Keratinocyte (primary cell): ENCODE measurements at regions not wholly inside any gene's neighbourhood (a gene's known extent, or its start where the extent isn't known, plus 50 kb on each side); places are given as distances from the start of the nearest gene placed in this dataset.

Experiments used
- DNase-seq: peaks from one replicate; pipeline ENCODE4 v3.0.0-alpha.2; 2011; ENCODE audit warnings: low read depth, missing footprints, low spot score
- FAIRE-seq: peaks from 2 replicates; lab custom pipeline; 2011; peaks lifted over from hg19 to GRCh38; lab: Jason Lieb, UNC
- H2AFZ ChIP-seq: 2 replicates; pipeline ENCODE4 v1.6.0; 2012; ENCODE audit warnings: low read length, control low read depth, inconsistent platforms; ENCODE audit not compliant: control insufficient read depth
- H3K27ac ChIP-seq: 2 replicates; pipeline ENCODE4 v1.5.1; 2011; ENCODE audit warnings: low read length; ENCODE audit not compliant: control insufficient read depth, insufficient read depth
- H3K27me3 ChIP-seq: 3 replicates; pipeline ENCODE4 v1.6.0; 2011; ENCODE audit warnings: low read length; ENCODE audit not compliant: control insufficient read depth, insufficient read depth; ENCODE audit errors: extremely low read depth
- H3K36me3 ChIP-seq, 2 experiments: 2 replicates in 1 of 2; 3 replicates in 1 of 2; pipeline ENCODE4 v1.5.1; 2011; ENCODE audit warnings: low read length in 2 of 2, mild to moderate bottlenecking in 1 of 2; ENCODE audit not compliant: control insufficient read depth in 2 of 2, insufficient read depth in 2 of 2; ENCODE audit errors: extremely low read depth in 1 of 2
- H3K4me1 ChIP-seq: 3 replicates; pipeline ENCODE4 v1.5.1; 2011; ENCODE audit warnings: low read length; ENCODE audit not compliant: control insufficient read depth, insufficient read depth; ENCODE audit errors: extremely low read depth
- H3K4me2 ChIP-seq: 3 replicates; pipeline ENCODE4 v1.6.0; 2011; ENCODE audit warnings: low read depth, low read length; ENCODE audit not compliant: control insufficient read depth, insufficient read depth; ENCODE audit errors: extremely low read depth
- H3K4me3 ChIP-seq, 3 experiments: fragments of 200-600 bp in 1 of 3; sonication (generic) in 1 of 3; 2 replicates in 2 of 3; 3 replicates in 1 of 3; pipeline ENCODE4 v1.5.1; 2011 to 2016; ENCODE audit warnings: low read length in 3 of 3, mild to moderate bottlenecking in 3 of 3, control low read depth in 2 of 3, inconsistent platforms in 1 of 3, low read depth in 1 of 3, mixed read lengths in 1 of 3, mixed run types in 1 of 3, moderate library complexity in 1 of 3; ENCODE audit not compliant: control insufficient read depth in 2 of 3, insufficient read depth in 2 of 3; ENCODE audit errors: extremely low read depth in 1 of 3
- H3K79me2 ChIP-seq: 2 replicates; pipeline ENCODE4 v1.6.0; 2012; ENCODE audit warnings: low read length; ENCODE audit not compliant: control insufficient read depth, insufficient read depth
- H3K9ac ChIP-seq: 3 replicates; pipeline ENCODE4 v1.6.0; 2011; ENCODE audit warnings: low read length; ENCODE audit not compliant: control insufficient read depth, insufficient read depth; ENCODE audit errors: extremely low read depth
- H3K9me1 ChIP-seq: 3 replicates; pipeline ENCODE4 v1.6.0; 2011; ENCODE audit warnings: low read length; ENCODE audit not compliant: control insufficient read depth, insufficient read depth; ENCODE audit errors: extremely low read depth
- H3K9me3 ChIP-seq: 2 replicates; pipeline ENCODE4 v1.5.1; 2012; ENCODE audit warnings: low read depth, low read length; ENCODE audit not compliant: control insufficient read depth
- H4K20me1 ChIP-seq: 3 replicates; pipeline ENCODE4 v1.6.0; 2011; ENCODE audit warnings: low read length; ENCODE audit not compliant: control insufficient read depth, insufficient read depth; ENCODE audit errors: extremely low read depth
- EZH2 ChIP-seq: IDR thresholded peaks from one replicate; pipeline ENCODE4 v1.6.1; 2012; ENCODE audit warnings: inconsistent platforms, mild to moderate bottlenecking, low read length, moderate library complexity
- dilution Hi-C: fragments of 300-500 bp; cut with MboI; formaldehyde crosslinking; loops from one replicate; pipeline ENCODE4 v1.7.0; 2020; ENCODE audit warnings: low sequenced_read_pairs; ENCODE audit not compliant: extremely low pct_ligation_motif_present
- TF ChIP-seq, protein P1 (sequence below), 3 experiments: IDR thresholded peaks in 1 of 3; conservative IDR thresholded peaks in 1 of 3; optimal IDR thresholded peaks in 1 of 3; 2 replicates in 2 of 3; 3 replicates in 1 of 3; pipeline versions ENCODE3 to v1.5.1; 2011; ENCODE audit warnings: low read length in 3 of 3, mild to moderate bottlenecking in 3 of 3, moderate library complexity in 2 of 3, control low read depth in 1 of 3, inconsistent platforms in 1 of 3; ENCODE audit not compliant: insufficient read depth in 2 of 3; ENCODE audit errors: extremely low read depth in 1 of 3

DNA sequence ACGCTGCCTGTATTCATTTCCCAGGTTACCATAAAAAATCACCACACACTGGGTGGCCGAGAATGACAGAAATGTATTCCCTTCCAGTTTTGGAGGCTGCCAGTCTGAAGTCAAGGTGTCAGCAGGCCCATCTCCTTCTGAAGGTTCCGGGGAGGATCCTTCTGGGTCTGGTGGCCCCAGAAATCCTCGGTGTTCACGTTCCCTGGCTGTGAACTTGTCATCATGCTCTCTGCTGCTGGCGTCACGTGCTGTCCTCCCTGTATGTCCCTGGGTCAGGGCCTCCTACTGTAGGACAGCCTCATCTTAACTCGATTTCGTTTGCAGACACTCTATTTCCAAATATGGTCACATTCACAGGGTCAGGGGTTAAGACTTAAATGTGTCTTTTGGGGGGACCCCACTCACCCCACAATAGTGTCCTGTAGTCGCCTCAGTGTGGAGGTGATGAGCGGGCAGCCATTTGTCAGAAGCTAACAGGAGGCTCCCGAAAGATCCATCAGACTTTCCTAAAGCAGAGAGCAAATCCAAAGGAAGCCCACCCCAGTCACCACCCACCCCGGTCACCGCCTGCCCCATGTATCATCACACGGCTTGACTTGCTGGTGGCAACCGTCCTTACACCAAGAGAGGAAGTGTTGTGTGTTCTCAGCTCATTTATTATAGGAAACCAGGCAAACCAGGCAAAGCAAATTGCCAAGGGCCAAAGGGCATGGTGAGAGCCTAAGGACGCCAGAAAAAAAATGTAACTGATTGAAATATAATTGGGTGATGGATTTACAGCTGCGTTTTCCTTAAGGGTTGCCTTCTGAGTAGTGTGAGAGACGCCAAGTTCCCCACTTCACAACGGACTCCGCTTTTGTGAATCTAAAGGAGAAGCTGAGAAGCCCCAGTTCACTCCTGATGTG, 148.8 kb upstream of the ZNF236 start:
- no peak for FAIRE-seq
- no peak overlapping the region for H3K27ac ChIP-seq
- H3K4me1 ChIP-seq: no peaks in the 10 kb centered on the region
- H3K27me3 ChIP-seq: peaks cover 6% of the 10 kb centered on the region
- H3K36me3 ChIP-seq: no peaks in the 10 kb centered on the region
- no peak for DNase-seq
- no peak overlapping the region for H3K4me3 ChIP-seq
- no peaks in the 10 kb centered on the region for H4K20me1 ChIP-seq
- no peaks in the 10 kb centered on the region for H3K79me2 ChIP-seq
- H2AFZ ChIP-seq: no peak overlapping the region
- no peak for TF ChIP-seq EZH2
- TF ChIP-seq, protein P1, sequence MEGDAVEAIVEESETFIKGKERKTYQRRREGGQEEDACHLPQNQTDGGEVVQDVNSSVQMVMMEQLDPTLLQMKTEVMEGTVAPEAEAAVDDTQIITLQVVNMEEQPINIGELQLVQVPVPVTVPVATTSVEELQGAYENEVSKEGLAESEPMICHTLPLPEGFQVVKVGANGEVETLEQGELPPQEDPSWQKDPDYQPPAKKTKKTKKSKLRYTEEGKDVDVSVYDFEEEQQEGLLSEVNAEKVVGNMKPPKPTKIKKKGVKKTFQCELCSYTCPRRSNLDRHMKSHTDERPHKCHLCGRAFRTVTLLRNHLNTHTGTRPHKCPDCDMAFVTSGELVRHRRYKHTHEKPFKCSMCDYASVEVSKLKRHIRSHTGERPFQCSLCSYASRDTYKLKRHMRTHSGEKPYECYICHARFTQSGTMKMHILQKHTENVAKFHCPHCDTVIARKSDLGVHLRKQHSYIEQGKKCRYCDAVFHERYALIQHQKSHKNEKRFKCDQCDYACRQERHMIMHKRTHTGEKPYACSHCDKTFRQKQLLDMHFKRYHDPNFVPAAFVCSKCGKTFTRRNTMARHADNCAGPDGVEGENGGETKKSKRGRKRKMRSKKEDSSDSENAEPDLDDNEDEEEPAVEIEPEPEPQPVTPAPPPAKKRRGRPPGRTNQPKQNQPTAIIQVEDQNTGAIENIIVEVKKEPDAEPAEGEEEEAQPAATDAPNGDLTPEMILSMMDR (optimal IDR thresholded peaks at IDR 0.05 in 1 of 3, IDR thresholded peaks at IDR 0.05 in 1 of 3, conservative IDR thresholded peaks at IDR 0.05 in 1 of 3; ENCODE audit: extremely low read depth in 1 of 3, insufficient read depth in 2 of 3, low read length in 3 of 3): no peak
- H3K9ac ChIP-seq: no peak overlapping the region
- no peak overlapping the region for H3K4me2 ChIP-seq
- dilution Hi-C loops: no loop called here
- H3K9me1 ChIP-seq: no peaks in the 10 kb centered on the region
- no peaks in the 10 kb centered on the region for H3K9me3 ChIP-seq

DNA sequence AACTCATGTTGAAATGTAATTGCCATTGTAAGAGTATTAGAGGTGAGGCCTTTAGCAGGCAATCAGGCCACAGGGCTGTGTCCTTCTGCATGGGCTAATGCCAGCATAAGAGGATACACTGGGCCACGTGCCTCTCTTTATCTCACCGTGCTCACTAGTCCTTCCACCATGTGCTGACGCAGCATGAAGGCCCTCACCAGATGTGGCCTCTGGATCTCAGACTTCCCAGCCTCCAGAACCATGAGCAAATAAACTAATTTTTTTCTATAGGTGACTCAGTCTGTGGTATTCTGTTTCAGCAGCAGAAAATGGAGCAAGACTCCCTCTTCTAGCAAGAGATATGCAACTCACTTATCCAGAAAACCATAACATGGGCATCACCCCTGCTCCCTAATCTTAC, 149.7 kb upstream of the ZNF236 start:
- H3K36me3 ChIP-seq: no peaks in the 10 kb centered on the region
- no peak for TF ChIP-seq EZH2
- H3K27me3 ChIP-seq: peaks cover 3% of the 10 kb centered on the region
- no peaks in the 10 kb centered on the region for H4K20me1 ChIP-seq
- no peaks in the 10 kb centered on the region for H3K9me1 ChIP-seq
- dilution Hi-C loops: no loop called here
- H3K4me3 ChIP-seq: no peak overlapping the region
- H3K9me3 ChIP-seq: no peaks in the 10 kb centered on the region
- no peak overlapping the region for H3K27ac ChIP-seq
- H3K79me2 ChIP-seq: no peaks in the 10 kb centered on the region
- H3K9ac ChIP-seq: no peak overlapping the region
- H3K4me2 ChIP-seq: no peak overlapping the region
- no peak for DNase-seq
- no peak overlapping the region for H2AFZ ChIP-seq
- H3K4me1 ChIP-seq: no peaks in the 10 kb centered on the region
- FAIRE-seq: no peak
